CD4-positive, alpha-beta T cell treated with Interleukin-4 for 4 hours (primary cell): ENCODE measurements at regions not wholly inside any gene's neighbourhood (a gene's known extent, or its start where the extent isn't known, plus 50 kb on each side); places are given as distances from the start of the nearest gene placed in this dataset.

Experiments
- DNase-seq: peaks from one replicate; pipeline ENCODE4 v3.0.0-alpha.2; 2020

DNA sequence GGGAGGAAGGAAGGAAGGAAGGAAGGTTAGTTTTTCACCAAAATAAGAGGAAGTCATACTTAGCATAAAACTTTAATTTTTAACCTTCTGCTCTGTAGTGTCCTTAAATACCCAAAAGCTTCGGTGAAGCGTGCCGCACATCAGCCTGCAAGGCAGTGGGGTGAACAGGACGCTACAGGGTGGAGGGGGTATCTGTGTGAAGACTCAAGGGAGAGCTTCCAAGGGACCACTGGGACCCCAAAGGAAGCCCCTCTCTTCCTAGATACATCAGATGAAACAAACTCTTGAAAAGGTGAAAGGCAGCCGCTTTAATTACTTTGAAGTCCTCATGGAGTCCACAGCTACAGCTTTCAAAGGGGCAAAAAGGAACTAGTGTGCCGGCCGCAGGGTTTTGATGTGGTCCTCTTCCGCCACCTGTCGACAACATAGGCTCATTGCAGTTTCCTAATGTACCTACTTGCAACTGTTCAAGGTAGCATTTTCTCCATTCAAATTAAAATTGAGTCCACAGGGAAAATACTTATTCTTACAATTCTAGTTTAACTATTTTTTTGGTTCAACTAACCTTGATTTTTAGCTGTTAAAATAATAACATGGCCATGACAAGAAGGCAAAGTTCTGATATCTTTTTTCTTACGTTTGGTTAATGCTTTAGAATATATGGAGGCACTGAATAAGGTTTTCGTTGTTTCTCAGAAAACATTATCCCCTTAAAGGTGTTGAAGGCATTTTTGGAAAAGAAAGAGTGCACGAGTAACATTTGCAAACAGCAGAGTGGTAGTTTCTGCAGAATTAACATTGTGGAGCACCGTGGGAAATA is 135.0 kb upstream of the RIPOR2 start:
- DNase-seq, result peak; percentile 87

- no peak for DNase-seq
Measured at GRCh38 chr6:25078141-25078540, 142.4 kb upstream of the RIPOR2 start.

GRCh38 chr6:25083784-25084507 is 148.2 kb upstream of the RIPOR2 start:
- no peak for DNase-seq

- no peak for DNase-seq
Measured at GRCh38 chr6:25084508-25084833, 148.7 kb upstream of the RIPOR2 start.

- DNase-seq, result peak; percentile 35
Measured at GRCh38 chr6:25085756-25086155, 150.0 kb upstream of the RIPOR2 start.

DNA sequence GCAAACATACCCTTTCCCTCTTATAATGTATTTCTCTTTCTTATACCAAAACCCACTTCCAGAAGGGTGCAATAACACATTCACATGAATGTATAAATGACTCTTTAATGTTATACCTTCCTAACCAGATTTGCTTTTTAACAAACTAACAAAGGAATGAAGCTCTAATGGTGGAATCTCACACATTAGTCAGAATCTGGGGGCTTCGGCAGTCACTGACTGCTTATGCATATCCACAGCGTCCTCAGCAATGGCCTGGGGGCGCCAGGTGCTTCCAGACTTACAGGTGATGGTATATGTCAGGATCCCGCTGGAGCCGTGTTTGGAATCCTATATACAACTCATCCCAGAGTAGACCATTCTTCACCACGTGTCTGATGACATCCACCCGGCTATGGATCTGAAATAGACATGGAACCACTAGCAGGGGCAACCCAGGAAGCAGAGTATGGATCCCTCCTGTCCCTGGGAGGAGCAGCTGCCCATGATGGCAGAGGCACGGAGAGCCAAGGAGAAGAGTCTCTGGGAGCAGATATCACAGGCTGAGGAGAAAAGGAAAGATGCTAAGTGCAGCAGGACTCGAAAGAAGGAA is 150.8 kb upstream of the RIPOR2 start:
- DNase-seq, result no peak

DNA sequence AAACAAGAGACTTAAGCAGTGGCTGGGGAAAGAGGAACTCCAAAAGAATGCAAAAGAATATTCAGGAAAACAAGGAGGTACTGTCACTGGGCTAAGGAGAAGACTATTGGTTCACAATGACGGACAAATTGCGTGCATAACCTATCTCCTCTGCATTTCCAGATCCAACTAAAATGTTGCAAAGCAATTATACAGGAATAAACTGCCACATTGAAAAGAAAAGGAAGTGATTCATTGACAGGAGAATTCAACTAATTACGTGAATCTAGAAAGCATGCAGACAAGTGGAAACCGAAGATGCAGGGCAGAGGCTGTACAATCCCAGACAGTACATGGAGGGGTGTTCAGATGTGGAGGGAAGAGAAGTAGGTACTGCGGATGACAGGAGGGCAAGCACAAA is 152.8 kb upstream of the RIPOR2 start:
- no peak for DNase-seq

DNA sequence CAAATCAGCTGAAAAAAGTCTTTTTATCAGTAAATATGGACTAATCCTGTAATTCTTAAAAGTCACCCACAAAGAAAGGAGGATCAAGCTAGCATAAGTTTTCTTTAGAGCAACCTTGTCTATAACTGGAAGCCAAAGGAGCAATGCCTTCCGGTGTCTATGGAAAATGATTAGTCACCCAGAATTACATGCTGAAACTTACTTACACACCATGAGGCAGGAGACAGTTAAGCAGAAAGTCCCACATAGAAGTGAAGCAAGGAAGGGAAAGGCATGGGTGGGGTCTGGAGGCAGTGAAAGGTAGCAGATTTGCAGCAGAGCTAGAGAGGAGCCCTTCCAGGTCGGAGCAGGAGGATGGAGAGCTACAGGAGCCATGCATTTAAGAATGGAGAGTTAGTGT is 153.7 kb upstream of the RIPOR2 start:
- DNase-seq, result no peak

DNA sequence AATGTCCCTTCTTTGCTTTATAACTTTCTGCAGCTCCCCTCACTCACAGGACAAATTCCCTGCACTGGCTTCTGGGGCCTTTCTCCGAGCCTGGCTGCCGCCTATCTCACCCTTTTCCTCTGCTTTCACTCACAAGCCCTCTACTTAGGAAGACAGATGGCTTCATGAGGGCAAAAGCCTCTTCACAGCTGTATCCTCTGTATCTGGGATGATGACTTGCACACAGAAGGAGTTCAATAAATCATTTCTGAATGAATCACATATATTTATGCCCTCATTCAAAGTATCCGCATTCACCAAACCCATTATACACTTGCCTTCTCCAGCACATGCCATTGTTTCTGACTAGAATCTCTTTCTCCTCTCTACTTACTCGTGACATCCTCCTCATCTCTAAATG is 159.0 kb upstream of the RIPOR2 start:
- DNase-seq, result no peak

- DNase-seq, result peak; percentile 33
Measured at GRCh38 chr6:25100288-25100687, 164.5 kb upstream of the RIPOR2 start.

DNA sequence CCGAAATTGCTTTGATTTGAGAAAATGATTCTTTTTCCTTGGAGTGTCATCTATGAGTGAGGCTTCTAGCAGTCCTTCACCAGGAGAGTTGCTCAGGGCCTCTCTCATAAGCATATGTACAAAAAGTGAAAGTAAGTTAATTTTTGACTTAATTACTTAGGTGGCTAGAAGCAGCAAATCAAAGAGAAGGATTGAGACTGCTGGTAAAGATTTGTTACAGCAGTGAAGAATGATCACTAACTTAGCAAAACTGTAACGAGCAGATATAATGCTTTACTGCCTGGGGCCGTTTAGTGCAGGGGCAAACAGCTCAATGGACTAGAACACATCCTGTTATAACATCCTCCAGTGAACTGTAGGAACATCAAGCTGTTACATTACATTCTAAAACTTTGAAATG is 167.8 kb upstream of the RIPOR2 start:
- DNase-seq, result no peak

DNA sequence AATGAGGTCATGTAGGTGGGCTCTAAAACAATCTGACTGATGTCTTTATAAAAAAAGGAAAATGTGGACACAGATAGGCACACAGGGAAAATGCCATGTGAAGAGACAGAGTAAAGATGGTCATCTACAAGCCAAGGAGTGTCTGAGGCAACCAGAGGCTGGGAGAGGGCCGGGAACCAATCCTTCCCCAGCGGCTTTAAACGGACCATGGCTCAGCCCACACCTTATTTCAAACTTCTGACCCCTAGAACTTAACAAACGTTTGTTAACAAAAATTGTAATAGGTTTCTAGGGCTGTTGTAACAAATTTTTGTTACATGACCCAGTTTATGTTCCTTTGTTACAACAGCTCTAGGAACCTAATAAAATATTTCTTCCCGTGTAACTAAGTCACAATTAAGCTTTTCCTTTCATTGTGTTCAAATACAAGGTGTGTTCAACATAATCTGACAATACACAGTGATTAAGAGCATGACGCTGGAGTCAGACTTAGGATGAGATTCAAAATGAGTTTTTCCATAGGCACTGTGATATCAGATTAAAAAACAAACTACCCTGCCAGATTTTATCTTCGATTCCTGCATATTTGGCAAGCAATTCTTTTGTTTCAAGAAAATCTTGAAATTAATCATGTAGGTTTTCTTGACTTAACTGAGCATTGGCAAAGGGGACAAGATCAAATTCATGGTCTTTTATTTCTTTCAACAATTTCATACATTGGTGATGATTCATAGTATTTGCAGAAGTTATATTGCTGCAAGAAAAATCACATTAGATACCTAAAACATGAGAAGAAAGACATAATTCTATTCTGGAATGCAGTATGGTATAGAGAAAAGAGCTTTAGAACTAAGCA is 169.5 kb upstream of the RIPOR2 start:
- DNase-seq, result no peak

- no peak for DNase-seq
Measured at GRCh38 chr6:25107218-25107617, 171.5 kb upstream of the RIPOR2 start.

GRCh38 chr6:25111782-25112181 is 167.4 kb upstream of the CARMIL1 start:
- no peak for DNase-seq

GRCh38 chr6:25112322-25112773 is 166.8 kb upstream of the CARMIL1 start:
- no peak for DNase-seq

GRCh38 chr6:25113436-25113835 is 165.7 kb upstream of the CARMIL1 start:
- DNase-seq, result no peak

DNA sequence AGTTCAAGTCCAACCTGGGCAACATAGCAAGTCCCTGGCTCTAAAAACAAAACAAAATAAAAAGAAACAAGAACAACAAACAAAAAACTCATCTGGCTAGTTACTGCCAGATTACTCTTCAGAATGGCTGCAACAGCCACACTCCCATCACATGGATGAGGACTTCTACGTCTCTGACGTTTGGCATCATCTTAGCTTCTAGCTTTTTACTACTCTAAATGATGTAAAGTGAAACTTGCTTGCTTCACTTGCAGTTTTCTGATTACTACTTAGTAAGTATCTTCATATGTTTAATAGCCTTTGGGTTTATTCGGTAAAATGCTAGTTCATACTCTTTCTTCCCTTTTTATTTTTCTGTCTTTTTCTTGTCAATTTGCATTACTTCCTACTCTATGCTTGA is 161.1 kb upstream of the CARMIL1 start:
- DNase-seq, result no peak

GRCh38 chr6:25121186-25121585 is 158.0 kb upstream of the CARMIL1 start:
- no peak for DNase-seq

GRCh38 chr6:25122001-25122400 is 157.2 kb upstream of the CARMIL1 start:
- DNase-seq, result no peak

DNA sequence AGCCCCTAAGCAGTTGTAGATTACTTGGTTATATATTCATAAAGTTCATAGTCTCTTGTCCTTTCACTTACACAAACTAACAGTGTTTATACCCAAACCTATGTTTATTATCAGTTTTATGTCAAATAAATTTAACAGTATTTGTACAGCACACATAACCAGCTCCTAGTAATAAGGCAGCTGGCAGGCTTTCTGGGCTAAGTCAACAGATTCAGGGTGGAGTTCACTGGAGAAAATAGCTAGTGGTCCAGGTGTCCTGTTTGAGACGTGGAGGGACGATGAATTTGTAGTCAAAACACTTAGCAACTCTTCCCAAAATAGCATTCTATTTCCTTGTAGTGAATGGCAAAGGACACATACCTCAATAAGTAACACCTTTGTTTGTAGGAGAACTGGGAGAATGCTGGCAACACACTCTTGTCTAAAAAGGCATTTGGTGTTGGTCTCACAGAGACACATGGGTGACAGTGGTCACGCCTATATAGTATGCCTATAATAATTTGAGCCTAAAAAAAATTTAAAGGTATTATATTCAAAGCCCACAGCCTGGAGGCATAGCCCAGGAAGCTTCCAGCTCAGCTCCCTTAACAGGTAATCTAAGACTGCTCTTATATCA is 156.4 kb upstream of the CARMIL1 start:
- no peak for DNase-seq

- DNase-seq, result no peak
Measured at GRCh38 chr6:25124216-25124715, 154.9 kb upstream of the CARMIL1 start.

- no peak for DNase-seq
Measured at GRCh38 chr6:25125736-25126135, 153.4 kb upstream of the CARMIL1 start.
